CD4-positive, alpha-beta T cell treated with Interleukin-17A for 1 hour (primary cell): ENCODE measurements at regions not wholly inside any gene's neighbourhood (a gene's known extent, or its start where the extent isn't known, plus 50 kb on each side); places are given as distances from the start of the nearest gene placed in this dataset.
"Not testable (repeated sequence)": the region's sequence is repeated elsewhere in the genome, so short reads cannot be mapped to it uniquely, and the experiment has no call there.

ENCODE experiments used
- DNase-seq: peaks from one replicate; pipeline ENCODE4 v3.0.0-alpha.2; 2020

DNA sequence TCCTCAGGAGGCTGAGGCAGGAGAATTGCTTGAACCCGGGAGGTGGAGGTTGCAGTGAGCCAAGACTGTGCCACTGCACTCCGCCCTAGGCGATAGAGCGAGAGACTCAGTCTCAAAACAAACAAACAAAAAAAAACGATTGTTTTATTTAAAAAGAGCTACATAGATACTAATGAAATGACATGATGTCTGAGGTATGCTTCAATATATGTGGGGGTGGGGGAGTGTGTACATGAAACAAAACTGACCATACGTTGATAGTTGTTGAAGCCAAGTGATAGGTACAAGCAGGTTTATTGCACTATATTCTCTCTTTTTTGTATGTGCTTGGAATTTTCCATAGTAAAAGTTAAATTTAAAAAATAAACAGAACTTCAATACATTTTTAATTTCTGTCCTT lies 240.1 kb downstream of the TFAP2A start:
- no peak for DNase-seq

GRCh38 chr6:10174056-10174455 lies 240.8 kb downstream of the TFAP2A start:
- DNase-seq = no peak

GRCh38 chr6:10171706-10172105 lies 243.2 kb downstream of the TFAP2A start:
- DNase-seq = not testable (repeated sequence)

- DNase-seq = no peak
These were observed 244.1 kb downstream of the TFAP2A start for GRCh38 chr6:10170816-10171215.

GRCh38 chr6:10166031-10166430 lies 248.8 kb downstream of the TFAP2A start:
- DNase-seq = no peak

- DNase-seq = no peak
These were observed 251.5 kb downstream of the TFAP2A start for GRCh38 chr6:10163203-10163962.

DNA sequence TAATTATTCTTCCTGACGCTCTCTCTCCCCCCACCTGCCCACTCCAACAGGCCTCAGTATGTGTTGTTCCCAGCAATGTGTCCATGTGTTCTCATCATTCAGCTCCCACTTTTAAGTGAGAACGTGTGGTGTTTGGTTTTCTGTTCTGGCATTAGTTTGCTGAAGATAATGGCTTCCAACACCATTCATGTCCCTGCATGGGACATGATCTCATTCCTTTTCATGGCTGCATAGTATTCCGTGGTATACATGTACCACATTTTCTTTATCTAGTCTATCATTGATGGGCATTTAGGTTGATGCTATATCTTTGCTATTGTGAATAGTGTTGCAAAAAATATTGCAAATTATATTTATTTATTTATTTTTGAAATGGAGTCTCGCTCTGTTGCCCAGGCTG lies 258.0 kb downstream of the TFAP2A start:
- DNase-seq = no peak

DNA sequence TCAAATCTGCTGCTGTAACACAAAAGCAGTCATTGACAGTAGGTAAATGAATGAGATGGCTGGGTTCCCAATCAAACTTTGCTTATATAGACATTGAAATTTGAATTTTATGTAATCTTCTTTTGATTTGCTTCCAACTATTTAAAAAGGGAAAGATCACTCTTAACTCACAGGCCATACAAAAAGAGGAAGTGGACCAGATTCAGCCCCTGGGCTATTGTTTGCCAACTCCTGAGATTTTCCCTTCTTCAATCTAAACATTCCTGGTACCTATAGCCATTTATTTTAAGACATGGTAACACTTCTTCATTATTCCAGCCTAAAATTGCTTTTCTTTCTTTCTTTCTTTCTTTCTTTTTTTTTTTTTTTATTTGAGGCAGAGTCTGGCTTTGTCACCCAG lies 260.6 kb downstream of the TFAP2A start:
- no peak for DNase-seq

GRCh38 chr6:10151144-10151915 lies 263.5 kb downstream of the TFAP2A start:
- no peak for DNase-seq

DNA sequence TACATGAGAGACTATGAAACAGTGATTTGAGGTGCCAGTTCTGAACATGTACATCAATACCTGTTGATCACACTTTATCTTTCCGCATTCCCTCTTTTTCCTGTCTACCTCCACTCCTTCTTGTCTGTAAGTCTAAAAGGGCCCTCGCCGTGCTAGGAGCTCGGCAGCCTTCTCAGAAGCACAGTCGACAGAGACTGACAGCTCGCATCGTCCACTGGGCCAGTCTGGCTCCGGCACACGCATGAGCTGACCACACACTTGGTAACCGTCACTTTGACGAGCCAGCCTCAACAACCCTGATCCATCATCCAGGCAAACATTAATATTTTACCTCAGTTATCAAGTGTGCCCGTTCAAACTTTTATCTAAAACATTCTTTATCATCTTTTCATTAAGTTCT lies 265.3 kb downstream of the TFAP2A start:
- DNase-seq = no peak

- peak; percentile 21 for DNase-seq
These were observed 268.0 kb downstream of the TFAP2A start for GRCh38 chr6:10146715-10147451.

DNA sequence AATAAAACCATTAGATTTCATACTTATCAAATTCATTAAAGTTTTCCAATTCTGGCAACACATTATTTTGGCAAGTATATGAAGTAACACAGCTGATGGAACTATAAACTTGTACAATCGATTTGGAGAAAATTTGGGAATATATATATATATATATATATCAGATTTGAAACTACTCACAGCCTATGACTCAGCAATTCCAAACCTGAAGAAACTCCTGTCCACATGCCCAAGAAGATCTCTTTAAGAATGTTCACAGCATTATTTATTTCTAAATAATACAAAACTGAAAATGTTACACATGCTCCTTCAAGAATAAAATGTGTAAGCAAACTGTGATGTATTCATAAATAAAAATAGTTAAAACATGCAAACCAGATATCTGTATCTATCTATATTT lies 270.1 kb downstream of the TFAP2A start:
- no peak for DNase-seq

DNA sequence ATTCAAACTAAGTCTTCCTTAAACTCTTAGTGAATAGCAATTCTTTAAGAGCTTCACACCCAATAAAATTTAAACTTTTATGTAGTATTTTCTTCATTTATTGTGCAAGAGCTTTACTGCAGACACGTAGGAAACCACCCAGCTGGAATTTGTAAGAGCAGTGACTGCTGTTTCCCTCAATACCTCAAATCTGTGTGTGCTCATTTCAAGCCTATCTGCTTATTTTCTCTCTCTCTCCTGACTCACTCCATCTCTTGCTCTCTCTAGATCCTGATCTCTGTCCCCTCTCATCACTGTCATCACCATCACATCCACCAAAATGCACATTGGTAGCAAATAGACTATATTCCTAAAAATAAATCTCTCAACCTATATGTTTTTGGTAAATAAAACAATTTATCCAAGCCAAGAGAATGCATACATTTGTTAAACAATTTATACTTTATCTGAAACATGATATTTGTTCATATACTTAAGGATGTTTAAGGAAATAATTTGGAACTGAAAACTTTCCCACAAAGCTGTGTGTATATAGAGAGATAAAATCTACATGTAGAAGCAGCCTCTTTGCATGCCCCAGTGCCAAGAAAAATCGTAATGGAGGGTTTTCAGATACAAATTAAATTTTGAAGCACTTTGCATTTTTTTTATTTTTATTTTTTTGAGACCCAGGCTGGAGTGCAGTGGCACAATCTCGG lies 273.0 kb downstream of the TFAP2A start:
- DNase-seq = no peak

DNA sequence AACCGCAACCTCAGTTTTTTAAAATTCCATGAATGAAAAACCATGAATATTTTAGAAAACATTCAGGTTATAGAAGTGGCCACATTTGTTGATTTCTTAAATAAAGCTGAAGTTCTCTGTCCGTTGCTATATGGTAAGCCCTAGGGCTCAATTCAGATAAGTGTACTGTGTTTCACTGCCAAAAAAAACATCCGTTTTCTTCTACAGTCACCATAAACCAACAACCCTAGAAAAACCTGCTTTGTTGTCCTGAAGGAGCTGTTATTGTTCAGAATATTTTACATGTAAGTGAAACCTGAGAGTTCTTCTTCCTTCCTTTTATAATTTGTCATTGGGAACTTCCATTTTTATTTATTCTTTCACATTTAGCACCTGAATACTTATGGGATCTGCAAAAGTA lies 274.1 kb downstream of the TFAP2A start:
- no peak for DNase-seq

DNA sequence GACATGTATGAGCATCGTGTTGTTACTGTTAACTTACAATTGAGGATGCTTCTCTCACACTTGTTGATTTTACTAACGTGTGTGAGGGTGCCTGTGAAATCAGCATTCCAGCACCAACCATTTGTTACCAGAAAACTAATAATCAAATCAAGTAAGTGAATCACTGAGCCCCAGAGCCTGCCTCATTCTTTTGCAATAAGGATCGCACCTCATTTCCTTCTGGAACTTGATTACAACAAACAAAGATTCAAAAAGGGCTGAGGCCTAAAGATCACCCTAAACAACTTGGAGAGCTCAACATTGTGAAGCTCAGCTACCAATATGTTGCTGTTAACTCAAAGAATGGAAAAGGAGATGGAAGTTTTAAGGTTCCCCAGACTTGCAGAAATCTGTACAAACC lies 274.7 kb downstream of the TFAP2A start:
- no peak for DNase-seq

- no peak for DNase-seq
These were observed 276.0 kb downstream of the TFAP2A start for GRCh38 chr6:10138917-10139316.

GRCh38 chr6:10136636-10137035 lies 278.2 kb downstream of the TFAP2A start:
- no peak for DNase-seq

GRCh38 chr6:10134185-10134584 lies 280.7 kb downstream of the TFAP2A start:
- DNase-seq = not testable (repeated sequence)

GRCh38 chr6:10128721-10129120 lies 286.2 kb downstream of the TFAP2A start:
- DNase-seq = no peak

DNA sequence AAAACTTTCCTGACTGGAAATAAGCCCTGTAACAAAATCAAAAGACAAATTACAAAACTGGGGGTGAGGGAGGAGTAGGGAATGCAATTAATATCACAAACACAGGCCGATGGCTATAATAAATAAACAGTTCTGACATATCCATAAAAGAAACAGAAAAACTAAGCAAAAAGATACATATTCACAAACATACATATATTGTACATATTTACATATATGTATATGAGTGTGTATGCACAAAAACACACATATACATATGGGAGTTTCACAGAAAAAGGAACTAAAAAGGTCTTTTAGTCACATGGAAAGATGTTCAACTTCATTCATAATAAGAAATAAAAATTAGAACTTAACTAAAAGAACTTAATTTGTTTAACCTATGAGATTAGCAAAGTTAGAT lies 292.7 kb downstream of the TFAP2A start:
- no peak for DNase-seq

GRCh38 chr6:10112871-10113549 lies 301.9 kb downstream of the TFAP2A start:
- DNase-seq = no peak

DNA sequence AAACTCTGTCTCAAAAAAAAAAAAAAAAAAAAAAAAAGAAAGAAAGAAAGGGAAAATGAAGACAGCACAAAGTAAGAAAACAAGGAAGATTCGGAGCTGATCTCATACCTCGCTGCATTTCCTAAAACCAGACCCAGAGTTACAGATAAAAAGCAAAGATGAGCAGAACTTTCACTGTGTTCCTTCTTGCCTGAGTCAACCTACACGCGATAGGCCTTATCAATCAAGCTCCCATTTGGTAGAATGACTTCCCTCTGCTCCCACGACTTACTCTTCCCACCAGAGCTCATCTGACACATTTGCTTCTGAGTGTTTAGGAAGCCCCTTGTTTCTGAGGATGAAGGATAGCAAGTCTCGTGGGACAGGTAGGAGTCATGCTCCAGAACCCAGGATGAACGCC lies 302.9 kb downstream of the TFAP2A start:
- DNase-seq = no peak
